Glomerular endothelial cell (primary cell): ENCODE measurements at regions not wholly inside any gene's neighbourhood (a gene's known extent, or its start where the extent isn't known, plus 50 kb on each side); places are given as distances from the start of the nearest gene placed in this dataset.

Experiments
- DNase-seq: peaks from one replicate; pipeline ENCODE4 v3.0.0-alpha.2; 2011; ENCODE audit warnings: low read depth, low spot score; ENCODE audit errors: extremely low read depth

- no peak for DNase-seq
Observed at GRCh38 chr16:73248316-73248715, 200.4 kb upstream of the ZFHX3 start.

- no peak for DNase-seq
Observed at GRCh38 chr16:73240920-73241319, 193.0 kb upstream of the ZFHX3 start.

DNA sequence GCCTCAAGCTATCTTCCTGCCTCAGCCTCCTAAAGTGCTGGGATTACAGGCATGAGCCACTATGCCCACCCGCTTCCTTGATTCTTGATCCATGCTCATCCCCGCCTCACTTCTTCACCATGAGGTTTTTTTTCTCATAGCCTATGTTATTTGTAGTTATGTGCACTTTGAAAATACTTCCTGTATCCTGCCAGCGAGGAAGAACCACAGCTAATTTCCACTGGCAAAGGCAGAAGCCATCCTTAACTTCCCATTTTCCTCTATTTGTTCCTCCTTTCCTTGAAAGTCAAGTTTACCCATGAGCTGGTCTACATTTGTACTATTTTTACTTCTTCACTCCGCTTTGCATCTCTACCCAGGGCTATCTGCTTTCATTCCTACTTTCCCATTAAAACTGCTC lies 189.7 kb upstream of the ZFHX3 start:
- no peak for DNase-seq

GRCh38 chr16:73234496-73234895 lies 186.6 kb upstream of the ZFHX3 start:
- DNase-seq = no peak

DNA sequence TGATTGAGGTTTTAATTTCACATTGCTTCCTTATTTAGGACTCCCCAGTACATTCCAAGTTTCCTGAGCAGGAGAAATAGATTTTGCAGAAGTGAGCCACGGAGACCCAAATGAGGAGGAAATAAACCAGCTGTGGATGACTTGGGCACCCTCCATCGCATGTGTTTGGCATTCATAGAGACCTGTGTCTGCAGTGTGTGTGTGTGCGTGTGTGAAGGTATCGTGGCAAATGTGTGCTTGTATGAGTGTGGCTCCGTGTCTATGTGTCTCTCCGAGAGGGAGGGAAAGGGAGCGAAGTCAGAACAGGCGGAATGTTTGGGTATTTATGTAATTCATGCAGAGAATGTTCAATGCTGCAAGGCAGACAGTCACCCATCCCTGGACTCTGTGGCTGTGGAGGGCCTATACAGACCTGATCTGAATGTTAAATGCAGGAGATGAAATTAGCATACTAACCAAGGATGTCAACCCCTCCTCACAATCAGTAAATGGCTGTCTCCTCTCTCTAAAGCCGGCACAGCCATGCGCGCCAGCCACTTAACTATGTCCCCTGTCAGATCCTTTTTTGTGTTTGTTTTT lies 186.0 kb upstream of the ZFHX3 start:
- no peak for DNase-seq

DNA sequence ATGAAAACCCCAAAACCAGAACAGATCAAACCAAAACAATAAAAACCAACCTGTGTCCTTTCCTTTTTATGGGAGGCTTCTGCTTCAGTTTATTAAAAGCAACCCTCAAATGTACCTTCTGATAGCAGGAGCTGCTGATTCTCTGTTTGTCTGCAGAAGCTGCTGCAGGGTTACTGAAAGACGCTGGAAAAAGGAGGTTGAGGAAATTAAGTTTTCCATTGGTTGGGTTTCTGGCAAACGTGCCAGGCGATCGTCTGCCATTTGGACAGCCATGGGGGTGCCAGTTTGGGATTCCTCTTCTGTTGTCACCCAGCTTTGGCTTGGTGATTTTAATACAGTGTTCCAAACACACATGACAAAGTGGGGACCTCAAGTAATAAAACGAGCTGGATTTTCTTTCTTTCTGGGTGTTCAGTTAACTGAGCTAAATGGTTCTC lies 185.4 kb upstream of the ZFHX3 start:
- no peak for DNase-seq

GRCh38 chr16:73232555-73233328 lies 184.8 kb upstream of the ZFHX3 start:
- no peak for DNase-seq

- DNase-seq = no peak
Observed at GRCh38 chr16:73231944-73232554, 184.1 kb upstream of the ZFHX3 start.

GRCh38 chr16:73231379-73231778 lies 183.5 kb upstream of the ZFHX3 start:
- no peak for DNase-seq

DNA sequence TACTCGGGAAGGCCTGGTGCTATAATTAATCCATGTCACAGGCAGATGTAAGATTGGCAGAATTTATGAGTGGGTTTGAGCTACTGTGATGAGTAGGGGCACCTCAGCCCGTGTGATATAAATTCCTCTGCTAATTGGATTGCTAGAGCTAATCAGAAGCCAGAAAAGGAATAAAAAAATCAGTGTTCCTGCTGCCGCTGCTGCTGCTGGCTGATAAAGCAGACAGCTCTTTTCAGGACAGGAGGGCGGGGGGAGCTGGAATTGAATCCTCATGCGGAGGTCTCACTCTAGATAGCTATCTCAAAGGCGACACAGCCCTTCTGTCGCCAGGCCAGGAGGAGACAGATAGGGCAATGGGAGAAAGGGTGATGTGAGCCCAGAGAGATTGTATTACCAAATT lies 182.7 kb upstream of the ZFHX3 start:
- DNase-seq = no peak

- DNase-seq = no peak
Observed at GRCh38 chr16:73228649-73229048, 180.7 kb upstream of the ZFHX3 start.

DNA sequence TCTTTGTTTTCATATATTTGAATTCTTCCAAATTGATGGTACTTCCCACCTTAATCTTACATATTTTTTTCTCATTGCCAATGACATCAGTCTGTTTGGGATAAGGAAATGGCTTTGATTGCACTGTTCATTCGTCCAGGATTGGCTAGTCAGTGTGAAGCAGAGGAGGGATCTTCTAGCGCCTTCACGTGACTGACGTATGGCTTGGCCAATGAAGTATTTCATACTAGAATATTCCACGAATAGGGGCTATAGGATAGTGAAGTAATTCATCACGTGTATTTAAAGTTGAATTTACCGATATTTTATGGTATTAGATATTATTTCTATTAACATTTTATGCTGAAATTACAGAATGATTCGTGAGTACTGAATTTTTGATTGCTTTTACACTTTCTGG lies 178.7 kb upstream of the ZFHX3 start:
- no peak for DNase-seq

DNA sequence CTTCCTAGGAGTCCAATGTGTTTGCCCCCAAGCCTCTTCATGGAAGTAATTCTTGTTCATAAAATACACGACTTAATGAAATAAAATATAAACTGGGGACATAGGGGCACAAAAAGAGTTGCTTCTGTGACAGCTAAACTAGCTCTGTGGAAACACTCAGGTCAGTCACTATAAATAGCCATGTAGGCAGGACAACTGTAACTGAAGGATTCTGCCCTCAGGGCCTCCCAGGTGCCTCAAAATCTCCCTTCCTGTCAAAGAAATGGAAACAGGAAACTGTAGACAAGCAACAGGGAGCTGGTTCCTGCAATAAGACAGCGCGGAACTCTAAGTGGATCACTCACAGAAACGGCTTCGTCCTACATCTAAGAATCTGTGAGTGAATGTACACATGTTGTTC lies 178.1 kb upstream of the ZFHX3 start:
- DNase-seq = no peak

DNA sequence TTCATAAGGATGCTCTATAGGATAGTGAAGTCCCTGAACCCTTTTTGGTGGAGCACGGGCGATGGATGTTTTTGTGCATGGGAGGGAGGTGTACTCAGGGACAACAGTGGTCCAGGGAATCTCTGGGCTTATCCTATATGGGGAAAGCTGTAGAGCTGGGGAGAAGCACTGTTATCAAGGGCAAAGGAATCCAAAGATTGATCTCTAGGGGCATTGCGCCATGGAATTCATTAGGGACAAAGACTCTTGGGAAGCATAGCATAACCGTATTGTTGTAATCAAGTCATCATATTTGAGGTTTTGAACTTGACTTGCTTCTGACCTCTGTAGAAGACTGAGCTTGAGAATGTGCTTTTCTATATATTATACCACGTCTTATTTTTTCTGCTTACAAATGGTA lies 172.9 kb upstream of the ZFHX3 start:
- DNase-seq = no peak

DNA sequence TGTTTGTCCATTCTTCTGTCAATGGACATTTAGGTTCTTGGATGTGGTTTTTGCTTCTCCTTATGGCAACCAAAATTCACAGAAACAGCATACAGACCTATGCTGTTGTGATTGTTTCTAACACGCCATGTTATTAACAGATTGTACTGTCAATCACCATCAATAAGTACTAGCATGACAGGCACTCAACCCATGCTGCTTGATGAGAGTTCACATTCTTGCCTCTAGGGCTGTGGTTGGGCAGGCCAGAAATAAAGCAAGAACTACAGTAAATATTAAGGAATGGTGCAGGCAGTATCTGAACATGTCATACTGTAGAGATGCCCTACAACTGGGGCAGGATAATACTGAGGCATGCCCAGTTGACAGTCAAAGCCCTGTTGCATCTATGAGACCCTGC lies 171.2 kb upstream of the ZFHX3 start:
- no peak for DNase-seq

GRCh38 chr16:73217654-73218053 lies 169.7 kb upstream of the ZFHX3 start:
- DNase-seq = no peak

DNA sequence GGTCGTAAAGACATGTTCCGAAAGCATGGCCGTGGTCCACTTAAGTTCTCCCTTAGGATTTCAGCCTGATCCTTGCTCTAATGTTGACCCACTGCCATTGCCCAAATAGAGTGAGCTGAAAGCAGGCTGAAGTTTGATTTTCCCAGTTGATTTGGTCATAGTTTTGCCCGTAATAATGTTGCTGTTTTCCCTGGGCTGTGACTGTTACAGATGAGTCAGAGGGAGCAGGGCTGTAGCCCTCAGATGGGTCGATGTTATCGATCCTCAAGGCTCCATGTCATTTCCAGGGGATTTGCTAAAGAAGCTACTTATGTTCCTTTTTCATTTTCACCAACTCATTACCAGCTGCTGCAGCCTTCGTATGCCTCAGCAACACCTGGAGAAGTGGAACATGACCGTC lies 169.0 kb upstream of the ZFHX3 start:
- DNase-seq = no peak

DNA sequence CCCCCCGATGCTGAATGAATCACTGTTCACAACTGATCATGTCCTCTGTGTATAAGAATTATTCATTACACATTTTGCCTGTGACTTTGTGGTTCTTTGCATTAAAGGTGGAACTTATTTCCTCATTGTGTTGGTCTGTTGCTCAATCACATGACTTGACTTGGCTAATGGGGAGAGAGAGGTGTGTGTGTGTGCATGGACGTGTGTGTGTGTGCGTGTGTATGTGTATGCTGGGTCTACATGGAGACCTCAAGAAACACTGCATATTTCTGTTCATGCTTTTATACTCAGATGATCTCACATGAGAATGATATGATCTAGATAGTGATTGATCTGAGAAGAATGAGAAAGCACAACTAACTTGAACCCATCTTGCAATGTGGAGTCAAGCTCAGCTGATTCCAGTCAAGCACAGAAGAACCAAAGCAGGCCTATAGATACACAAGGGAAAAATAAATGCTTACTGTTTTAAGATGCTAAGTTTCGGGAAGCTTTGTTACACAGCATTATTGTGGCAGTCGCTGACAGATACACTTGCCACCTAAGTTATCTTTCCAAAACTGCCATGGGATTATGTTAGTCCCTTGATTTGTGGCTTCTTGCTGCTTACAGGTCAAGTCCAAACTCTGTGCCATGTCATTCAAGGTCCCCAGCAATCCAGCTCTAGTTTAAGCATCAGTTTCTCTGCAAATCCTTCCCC lies 167.9 kb upstream of the ZFHX3 start:
- no peak for DNase-seq

DNA sequence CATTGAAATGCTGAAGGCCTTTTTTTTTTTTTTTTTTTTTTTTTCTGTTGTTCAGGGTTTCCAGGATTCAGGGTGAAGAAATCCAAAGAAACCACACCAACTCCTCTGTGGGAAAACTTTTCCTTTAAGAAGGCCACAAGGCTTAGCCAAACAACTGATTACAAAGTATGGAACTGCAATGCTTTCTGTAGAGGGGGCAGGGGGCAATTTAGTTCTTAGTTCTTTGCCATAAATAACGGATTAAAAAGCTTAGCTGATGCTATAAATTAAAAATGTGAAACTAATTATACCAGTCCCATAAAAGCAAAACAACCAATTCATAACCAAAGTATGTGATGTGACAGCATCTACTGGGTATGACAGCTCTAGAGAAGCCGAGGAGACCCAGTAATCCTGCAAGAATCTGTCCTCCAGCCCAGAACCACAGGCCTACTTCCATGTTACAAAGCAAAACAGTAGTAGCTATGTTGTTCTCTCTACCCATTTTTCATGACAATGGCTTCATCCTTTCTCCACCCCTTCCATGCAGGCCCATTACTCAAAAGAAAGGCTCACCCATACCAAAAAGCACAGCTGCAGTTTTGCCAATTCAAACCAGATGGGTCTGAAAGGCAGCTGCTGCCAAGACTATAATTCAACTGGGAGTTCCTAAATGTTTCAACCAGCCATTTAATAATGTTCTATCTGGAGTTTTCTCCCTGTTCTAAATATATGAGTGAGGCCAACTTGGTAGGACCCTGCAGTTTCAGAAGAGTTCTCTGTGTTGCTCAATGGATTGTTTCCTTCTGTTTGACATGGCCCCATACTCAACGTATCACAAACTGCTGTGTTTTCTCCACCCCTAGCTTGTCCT lies 167.1 kb upstream of the ZFHX3 start:
- no peak for DNase-seq

DNA sequence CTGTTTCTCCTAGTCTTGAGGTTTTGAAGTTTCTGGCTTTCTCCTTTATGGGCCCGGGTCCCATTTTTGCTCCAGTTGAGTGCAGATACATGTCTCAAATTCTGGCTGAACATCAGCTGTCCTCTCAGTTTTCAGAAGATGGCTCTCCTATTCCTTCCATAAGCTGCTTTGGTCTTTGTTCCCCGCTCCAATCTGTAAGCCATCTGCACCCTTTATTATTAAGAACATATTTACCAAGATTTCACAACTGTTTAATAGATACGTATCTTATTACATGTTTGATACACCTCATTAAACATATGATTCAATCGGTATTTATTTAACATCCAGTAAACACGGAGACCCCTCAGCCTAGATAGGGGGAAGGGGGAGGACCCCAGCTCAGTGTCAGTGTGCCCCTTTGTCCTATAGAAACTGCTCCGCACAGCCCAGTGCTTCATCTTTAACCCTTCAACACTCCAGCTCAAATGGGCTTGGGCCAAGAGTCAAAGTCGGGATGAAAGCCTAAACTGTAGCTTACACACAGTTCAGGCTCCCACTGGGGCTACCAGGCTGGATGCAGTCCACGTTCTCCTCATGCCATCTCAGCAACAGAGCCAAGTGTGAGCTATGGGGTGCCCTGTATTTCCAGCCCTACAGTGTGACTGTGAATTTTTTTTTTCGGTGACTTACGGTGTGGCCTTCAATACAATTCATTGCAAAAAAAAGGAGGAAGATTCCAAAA lies 166.0 kb upstream of the ZFHX3 start:
- DNase-seq = no peak
